ENCODE measurements at regions not wholly inside any gene's neighbourhood (a gene's known extent, or its start where the extent isn't known, plus 50 kb on each side); places are given as distances from the start of the nearest gene placed in this dataset.

- DNase-seq: peak in 1 of 3 donors; percentile 0
Measured at GRCh38 chrX:150298841-150299551, 64.1 kb upstream of the MAMLD1 start.

- DNase-seq: no peak
Measured at GRCh38 chrX:150299579-150299978, 63.5 kb upstream of the MAMLD1 start.

GRCh38 chrX:150303386-150304097 is 59.6 kb upstream of the MAMLD1 start:
- no peak for DNase-seq

GRCh38 chrX:150306002-150306401 is 57.1 kb upstream of the MAMLD1 start:
- DNase-seq: no peak

- DNase-seq: no peak
Measured at GRCh38 chrX:150308041-150308440, 55.1 kb upstream of the MAMLD1 start.

GRCh38 chrX:150308532-150309157 is 54.5 kb upstream of the MAMLD1 start:
- no peak for DNase-seq

- DNase-seq: no peak
Measured at GRCh38 chrX:150310417-150310816, 52.7 kb upstream of the MAMLD1 start.

GRCh38 chrX:150310881-150311280 is 52.2 kb upstream of the MAMLD1 start:
- no peak for DNase-seq

- no peak for DNase-seq
Measured at GRCh38 chrX:150312931-150313330, 50.2 kb upstream of the MAMLD1 start.
